B cell (primary cell): ENCODE measurements at regions not wholly inside any gene's neighbourhood (a gene's known extent, or its start where the extent isn't known, plus 50 kb on each side); places are given as distances from the start of the nearest gene placed in this dataset. TPM values are rescaled to one million over a fixed set of nuclear protein-coding genes. Genes with fewer than 3 reads are reported as not detected.

Experiments
- ATAC-seq: fragments of 200-7000 bp; cut with Tn5 transposase; one replicate; pipeline ENCODE4 v1.10.0; 2021; ENCODE audit warnings: low read depth, mild to moderate bottlenecking, moderate number of reproducible peaks, moderate library complexity
- CTCF ChIA-PET: fragments of 350-600 bp; sonication (Branson Sonifier 250); formaldehyde crosslinking; loops from one replicate; lab custom pipeline; 2021; ENCODE audit warnings: antibody characterized with exemption, inconsistent platforms; lab: Charles Lee
- POLR2A ChIA-PET: fragments of 350-600 bp; sonication (Branson Sonifier 250); formaldehyde crosslinking; loops from one replicate; lab custom pipeline; 2021; ENCODE audit warnings: antibody characterized with exemption; lab: Charles Lee
- DNase-seq: peaks from one replicate; pipeline ENCODE4 v3.0.0; 2013
- H2AFZ ChIP-seq: 2 replicates; pipeline ENCODE4 v1.6.1; 2012; ENCODE audit warnings: mild to moderate bottlenecking, low read depth, low read length; ENCODE audit not compliant: insufficient read depth, poor library complexity, severe bottlenecking
- H3K27ac ChIP-seq, 2 donors: 1 replicate in 1 of 2; 2 replicates in 1 of 2; pipeline ENCODE4 v1.5.1; 2012 to 2013; ENCODE audit warnings: low read length in 2 of 2, mild to moderate bottlenecking in 2 of 2, moderate library complexity in 1 of 2
- H3K27me3 ChIP-seq, 4 experiments: fragments of 200-600 bp in 1 of 4; sonication (generic) in 1 of 4; replicated peaks in 1 of 4; 1 replicate in 2 of 4; 2 replicates in 2 of 4; pipeline versions ENCODE4 v1.6.1 to v1.7.0; 2013 to 2016; ENCODE audit warnings: low read length in 3 of 4, mild to moderate bottlenecking in 2 of 4, mixed read lengths in 1 of 4, moderate library complexity in 1 of 4; ENCODE audit not compliant: insufficient read depth in 4 of 4, control insufficient read depth in 3 of 4; ENCODE audit errors: control extremely low read depth in 1 of 4
- H3K36me3 ChIP-seq, 2 experiments: replicated peaks in 1 of 2; 1 replicate in 1 of 2; 2 replicates in 1 of 2; pipeline versions ENCODE4 v1.6.1 to v1.7.1; 2013; ENCODE audit warnings: low read length in 1 of 2; ENCODE audit not compliant: insufficient read depth in 2 of 2, control insufficient read depth in 1 of 2; ENCODE audit errors: control extremely low read depth in 1 of 2, extremely low read depth in 1 of 2
- H3K4me1 ChIP-seq, 2 donors: fragments of 200-600 bp in 1 of 2; sonication (generic) in 1 of 2; 1 replicate in 1 of 2; 2 replicates in 1 of 2; pipeline versions ENCODE4 v1.5.1 to v1.6.1; 2013 to 2017; ENCODE audit warnings: low read length in 2 of 2; ENCODE audit not compliant: control insufficient read depth in 2 of 2, insufficient read depth in 2 of 2
- H3K4me2 ChIP-seq: replicated peaks from 2 replicates; pipeline ENCODE3; 2012; ENCODE audit warnings: mild to moderate bottlenecking, low read depth, low read length; ENCODE audit not compliant: poor library complexity, severe bottlenecking
- H3K4me3 ChIP-seq, 5 experiments: fragments of 200-600 bp in 1 of 5; sonication (generic) in 1 of 5; 1 replicate in 3 of 5; 2 replicates in 2 of 5; pipeline versions ENCODE4 v1.5.1 to v1.7.0; 2011 to 2016; ENCODE audit warnings: low read length in 4 of 5, mild to moderate bottlenecking in 4 of 5, low read depth in 2 of 5, control low read depth in 1 of 5, moderate library complexity in 1 of 5; ENCODE audit not compliant: insufficient read depth in 1 of 5; ENCODE audit errors: control extremely low read depth in 1 of 5, extremely low read depth in 1 of 5
- H3K79me2 ChIP-seq: fragments of 200-600 bp; sonication (generic); one replicate; pipeline ENCODE4 v1.6.0; 2016; ENCODE audit warnings: low read length; ENCODE audit not compliant: control insufficient read depth, insufficient read depth
- H3K9ac ChIP-seq: fragments of 200-600 bp; sonication (generic); 2 replicates; pipeline ENCODE4 v1.6.1; 2017; ENCODE audit warnings: mild to moderate bottlenecking, low read length, moderate library complexity
- H3K9me3 ChIP-seq, 3 donors: one replicate each; pipeline versions ENCODE4 v1.6.1 to v1.7.1; 2013; ENCODE audit warnings: low read length in 2 of 3; ENCODE audit not compliant: control insufficient read depth in 2 of 3, insufficient read depth in 1 of 3; ENCODE audit errors: control extremely low read depth in 1 of 3
- H4K20me1 ChIP-seq: 2 replicates; pipeline ENCODE4 v1.6.0; 2012; ENCODE audit warnings: mild to moderate bottlenecking, low read length; ENCODE audit not compliant: insufficient read depth, control insufficient read depth, poor library complexity, severe bottlenecking
- H3K27ac Mint-ChIP-seq: one replicate; pipeline ENCODE4 v1.8.0; 2021; ENCODE audit warnings: mixed read lengths
- H3K27me3 Mint-ChIP-seq: one replicate; pipeline ENCODE4 v1.8.0; 2021; ENCODE audit warnings: mixed read lengths
- H3K4me1 Mint-ChIP-seq: one replicate; pipeline ENCODE4 v1.8.0; 2021; ENCODE audit warnings: mixed read lengths
- H3K4me3 Mint-ChIP-seq: one replicate; pipeline ENCODE4 v1.8.0; 2021; ENCODE audit warnings: mixed read lengths
- H3K9me3 Mint-ChIP-seq: one replicate; pipeline ENCODE4 v1.8.0; 2022; ENCODE audit warnings: mixed read lengths; ENCODE audit not compliant: insufficient read depth
- CTCF ChIP-seq: fragments of 200-600 bp; IDR thresholded peaks from one replicate; pipeline ENCODE4 v1.8.0; 2022; ENCODE audit warnings: antibody characterized with exemption, mild to moderate bottlenecking
- EZH2 ChIP-seq: IDR thresholded peaks from 2 replicates; pipeline ENCODE4 v1.6.1; 2012; ENCODE audit warnings: borderline replicate concordance, low read depth, mild to moderate bottlenecking, moderate library complexity, low read length; ENCODE audit not compliant: insufficient read depth, poor library complexity, severe bottlenecking
- WGBS: methylation state at CpG from one replicate; pipeline ENCODE4 v1.1.5; 2013; ENCODE audit warnings: missing lambda C conversion rate; ENCODE audit not compliant: insufficient coverage; 5-methylcytosine and 5-hydroxymethylcytosine counted together
- intact Hi-C: fragments of 100-400 bp; cut with micrococcal nuclease; formaldehyde crosslinking; loops from one replicate; pipeline ENCODE4 v1.10.0; 2022
- small RNA-seq: library from RNA; depleted of rRNA; stranded (forward); fragments of <200 nt; gene quantifications from one replicate; pipeline ENCODE3, GENCODE V24; 2012; ENCODE audit warnings: low replicate concordance, low read depth; ENCODE audit not compliant: insufficient read length

- TF ChIP-seq CTCF (no peak), EZH2 (no peak)
- Histone ChIP-seq H3K79me2 (no peaks in the 10 kb centered on the region), H3K9me3 (peaks cover 0 to 10% (median 0%) of the 10 kb centered on the region in 3 donors), H3K4me2 (no peak overlapping the region), H3K36me3 (no peaks in the 10 kb centered on the region), H4K20me1 (no peaks in the 10 kb centered on the region), H3K4me1 (no peaks in the 10 kb centered on the region), H3K27ac (no peak overlapping the region), H3K9ac (no peak overlapping the region), H3K27me3 (peaks cover 0 to 44% (median 2%) of the 10 kb centered on the region in 4 experiments), H2AFZ (no peak overlapping the region), H3K4me3 (no peak overlapping the region)
- ChIA-PET CTCF (no interaction called here), POLR2A (no interaction called here)
- Mint-ChIP-seq H3K4me1 (peaks cover 2% of the 10 kb centered on the region), H3K4me3 (no peak overlapping the region), H3K27ac (no peak overlapping the region), H3K9me3 (no peaks in the 10 kb centered on the region), H3K27me3 (peaks cover 63% of the 10 kb centered on the region)
- ATAC-seq = no peak
- no peak for DNase-seq
- 98% methylated on average over 3 of the region's 4 CpGs for WGBS
- intact Hi-C loops = no loop called here
These were observed 50.0 kb upstream of the TNRC6C start for GRCh38 chr17:77908501-77908900.

Small RNAs in the stretch of these regions (small RNA-seq; reads per million reads assigned to genes)
- gene MIR4316 (not detected), gene RF00019 (not detected)
